ENCODE measurements at regions not wholly inside any gene's neighbourhood (a gene's known extent, or its start where the extent isn't known, plus 50 kb on each side); places are given as distances from the start of the nearest gene placed in this dataset.

DNA sequence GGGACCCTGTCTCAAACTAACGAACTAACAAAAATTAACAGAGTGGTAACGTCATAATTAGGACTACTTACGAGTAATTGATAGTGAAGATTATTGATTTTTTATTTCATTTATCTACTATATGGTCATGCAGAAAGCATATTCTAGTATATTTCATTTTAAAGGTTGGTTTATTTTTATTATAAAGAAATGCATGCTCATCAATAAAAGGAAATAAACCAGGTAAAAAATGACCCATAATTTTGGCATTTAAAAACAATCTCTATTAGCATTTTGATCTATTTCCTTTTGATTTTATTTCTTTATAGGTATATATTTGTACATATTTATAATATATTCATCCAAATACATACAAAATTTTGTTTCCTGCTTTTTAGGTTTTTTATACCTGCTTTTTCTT, 401.4 kb upstream of the ID4 start:
- no peaks in the 10 kb centered on the region for H3K27me3 ChIP-seq (ENCODE audit: control insufficient read depth in 2 of 2, insufficient read depth in 2 of 2, low read length in 2 of 2)
- no peak overlapping the region for H3K4me2 ChIP-seq (replicated peaks; ENCODE audit: extremely low read depth, low read length, poor library complexity, severe bottlenecking)
- H3K27me3 Mint-ChIP-seq (ENCODE audit: low read depth in 3 of 3): peaks cover 0 to 1% (median 0%) of the 10 kb centered on the region in 3 donors
- no CpG with 5 or more reads among the region's 3 CpGs for WGBS (ENCODE audit: insufficient coverage)
- intact Hi-C loops (cut with micrococcal nuclease): no loop called here
- no peak overlapping the region for H3K27ac ChIP-seq (ENCODE audit: low read depth in 1 of 2, low read length in 2 of 2)
- TF ChIP-seq, protein P1, sequence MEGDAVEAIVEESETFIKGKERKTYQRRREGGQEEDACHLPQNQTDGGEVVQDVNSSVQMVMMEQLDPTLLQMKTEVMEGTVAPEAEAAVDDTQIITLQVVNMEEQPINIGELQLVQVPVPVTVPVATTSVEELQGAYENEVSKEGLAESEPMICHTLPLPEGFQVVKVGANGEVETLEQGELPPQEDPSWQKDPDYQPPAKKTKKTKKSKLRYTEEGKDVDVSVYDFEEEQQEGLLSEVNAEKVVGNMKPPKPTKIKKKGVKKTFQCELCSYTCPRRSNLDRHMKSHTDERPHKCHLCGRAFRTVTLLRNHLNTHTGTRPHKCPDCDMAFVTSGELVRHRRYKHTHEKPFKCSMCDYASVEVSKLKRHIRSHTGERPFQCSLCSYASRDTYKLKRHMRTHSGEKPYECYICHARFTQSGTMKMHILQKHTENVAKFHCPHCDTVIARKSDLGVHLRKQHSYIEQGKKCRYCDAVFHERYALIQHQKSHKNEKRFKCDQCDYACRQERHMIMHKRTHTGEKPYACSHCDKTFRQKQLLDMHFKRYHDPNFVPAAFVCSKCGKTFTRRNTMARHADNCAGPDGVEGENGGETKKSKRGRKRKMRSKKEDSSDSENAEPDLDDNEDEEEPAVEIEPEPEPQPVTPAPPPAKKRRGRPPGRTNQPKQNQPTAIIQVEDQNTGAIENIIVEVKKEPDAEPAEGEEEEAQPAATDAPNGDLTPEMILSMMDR (IDR thresholded peaks at IDR 0.05): no peak
- DNase-seq: no peak
- peaks cover 0 to 5% of the 10 kb centered on the region in 2 donors for H3K9me3 ChIP-seq (replicated peaks in 1 of 2; ENCODE audit: control insufficient read depth in 1 of 2, insufficient read depth in 1 of 2, low read length in 2 of 2)
- H3K4me3 ChIP-seq (replicated peaks in 1 of 3; ENCODE audit: low read depth in 2 of 3, low read length in 3 of 3): no peak overlapping the region
- no peak overlapping the region for H3K4me3 Mint-ChIP-seq
- no peak overlapping the region for H2AFZ ChIP-seq (ENCODE audit: insufficient read depth, low read depth, low read length, poor library complexity, severe bottlenecking)
- H3K4me1 ChIP-seq (ENCODE audit: control insufficient read depth in 1 of 2, insufficient read depth in 2 of 2, low read length in 2 of 2): no peaks in the 10 kb centered on the region
- no peaks in the 10 kb centered on the region for H4K20me1 ChIP-seq (ENCODE audit: insufficient read depth, low read length)
- H3K27ac Mint-ChIP-seq: no peak overlapping the region
- H3K36me3 ChIP-seq (replicated peaks in 1 of 2; ENCODE audit: control insufficient read depth in 1 of 2, insufficient read depth in 2 of 2, low read length in 2 of 2): no peaks in the 10 kb centered on the region
- H3K79me2 ChIP-seq (ENCODE audit: insufficient read depth, low read length): no peaks in the 10 kb centered on the region
- no peaks in the 10 kb centered on the region for H3K36me3 Mint-ChIP-seq
- H3K4me1 Mint-ChIP-seq: no peaks in the 10 kb centered on the region
- peaks cover 1 to 8% (median 4%) of the 10 kb centered on the region in 7 donors for H3K9me3 Mint-ChIP-seq
- H3K9ac ChIP-seq (ENCODE audit: insufficient read depth, low read length, poor library complexity, severe bottlenecking): no peak overlapping the region

DNA sequence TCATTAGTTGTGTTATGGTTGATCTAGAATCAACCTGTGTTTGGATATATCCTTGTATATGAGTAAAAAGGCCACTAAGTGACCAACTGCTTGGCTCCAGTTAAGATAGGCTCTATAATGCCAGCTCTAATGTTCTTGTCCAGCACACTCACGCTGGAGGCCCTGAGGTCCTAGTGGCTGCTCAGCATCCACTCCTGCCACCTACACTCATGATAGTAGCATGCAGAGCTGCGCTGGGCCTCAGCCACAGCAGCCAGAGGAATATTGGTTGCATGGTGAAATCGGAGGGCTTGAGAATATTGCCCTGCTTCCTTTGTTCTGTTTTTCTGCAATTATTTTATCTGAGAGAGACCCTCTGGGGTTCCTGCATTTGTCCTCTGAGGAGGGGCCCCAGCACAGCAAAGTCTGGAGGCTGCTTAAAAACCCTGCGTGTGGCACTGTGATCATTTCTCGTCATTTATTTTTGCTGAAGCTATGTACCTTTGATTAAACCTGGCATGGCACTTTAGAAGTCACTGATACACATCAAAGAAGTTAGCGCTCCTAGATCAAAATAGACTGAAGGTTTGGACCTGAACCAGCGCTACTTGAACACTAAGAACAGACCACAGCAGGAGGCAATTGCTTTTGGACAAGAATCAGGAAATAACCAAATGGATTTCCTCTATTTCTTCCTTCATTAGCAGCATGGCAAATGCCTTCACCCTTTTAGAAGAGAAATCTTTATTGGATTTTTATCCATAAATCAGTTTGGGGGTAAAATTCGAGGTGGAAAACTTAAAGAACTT, 398.4 kb upstream of the ID4 start:
- intact Hi-C loops (cut with micrococcal nuclease): no loop called here
- Mint-ChIP-seq H3K9me3 (peaks cover 1 to 8% (median 4%) of the 10 kb centered on the region in 7 donors), H3K4me1 (no peaks in the 10 kb centered on the region), H3K36me3 (no peaks in the 10 kb centered on the region), H3K27me3 (ENCODE audit: low read depth in 3 of 3) (no peaks in the 10 kb centered on the region), H3K27ac (no peak overlapping the region), H3K4me3 (no peak overlapping the region)
- Histone ChIP-seq H3K9ac (ENCODE audit: insufficient read depth, low read length, poor library complexity, severe bottlenecking) (no peak overlapping the region), H3K79me2 (ENCODE audit: insufficient read depth, low read length) (no peaks in the 10 kb centered on the region), H4K20me1 (ENCODE audit: insufficient read depth, low read length) (no peaks in the 10 kb centered on the region), H3K9me3 (replicated peaks in 1 of 2; ENCODE audit: control insufficient read depth in 1 of 2, insufficient read depth in 1 of 2, low read length in 2 of 2) (peaks cover 0 to 5% of the 10 kb centered on the region in 2 donors), H3K27me3 (ENCODE audit: control insufficient read depth in 2 of 2, insufficient read depth in 2 of 2, low read length in 2 of 2) (no peaks in the 10 kb centered on the region), H3K27ac (ENCODE audit: low read depth in 1 of 2, low read length in 2 of 2) (no peak overlapping the region), H3K4me3 (replicated peaks in 1 of 3; ENCODE audit: low read depth in 2 of 3, low read length in 3 of 3) (no peak overlapping the region), H3K4me2 (replicated peaks; ENCODE audit: extremely low read depth, low read length, poor library complexity, severe bottlenecking) (no peak overlapping the region), H3K36me3 (replicated peaks in 1 of 2; ENCODE audit: control insufficient read depth in 1 of 2, insufficient read depth in 2 of 2, low read length in 2 of 2) (no peaks in the 10 kb centered on the region), H3K4me1 (ENCODE audit: control insufficient read depth in 1 of 2, insufficient read depth in 2 of 2, low read length in 2 of 2) (no peaks in the 10 kb centered on the region), H2AFZ (ENCODE audit: insufficient read depth, low read depth, low read length, poor library complexity, severe bottlenecking) (no peak overlapping the region)
- DNase-seq: no peak
- WGBS (ENCODE audit: insufficient coverage): 95% methylated on average over 5 of the region's 8 CpGs
- TF ChIP-seq, protein P1 (IDR thresholded peaks at IDR 0.05): no peak

All from CD14-positive monocyte (primary cell).